GM23338 (cell line): ENCODE measurements at regions not wholly inside any gene's neighbourhood (a gene's known extent, or its start where the extent isn't known, plus 50 kb on each side); places are given as distances from the start of the nearest gene placed in this dataset.

Experiments used
- ATAC-seq: fragments of 200-7000 bp; cut with Tn5 transposase; 3 replicates; pipeline ENCODE4 v1.9.1; 2020
- DNase-seq: peaks from one replicate; pipeline ENCODE4 v3.0.0-alpha.2; 2015; ENCODE audit warnings: low spot score
- H2AFZ ChIP-seq: fragments of 200-600 bp; sonication (generic); 2 replicates; pipeline ENCODE4 v1.8.0; 2016; ENCODE audit warnings: antibody characterized with exemption, mild to moderate bottlenecking, moderate library complexity
- H3F3A ChIP-seq: fragments of 200-600 bp; sonication (generic); replicated peaks from 2 replicates; pipeline ENCODE4 v1.8.0; 2017; ENCODE audit warnings: antibody characterized with exemption, mixed run types, low read depth
- H3K27ac ChIP-seq: fragments of 200-600 bp; sonication (generic); 2 replicates; pipeline ENCODE4 v1.6.1; 2016; ENCODE audit warnings: low read depth
- H3K27me3 ChIP-seq: fragments of 200-600 bp; sonication (generic); 2 replicates; pipeline ENCODE4 v1.8.0; 2016; ENCODE audit warnings: mild to moderate bottlenecking, mixed run types, moderate library complexity; ENCODE audit not compliant: insufficient read depth
- H3K36me3 ChIP-seq: fragments of 200-600 bp; sonication (generic); 2 replicates; pipeline ENCODE4 v1.8.0; 2016; ENCODE audit warnings: mild to moderate bottlenecking; ENCODE audit not compliant: insufficient read depth
- H3K4me1 ChIP-seq: fragments of 200-600 bp; sonication (generic); 2 replicates; pipeline ENCODE4 v1.8.0; 2016; ENCODE audit warnings: mild to moderate bottlenecking, moderate library complexity; ENCODE audit not compliant: insufficient read depth
- H3K4me2 ChIP-seq: fragments of 200-600 bp; sonication (generic); 2 replicates; pipeline ENCODE4 v1.7.1; 2017; ENCODE audit warnings: mixed run types
- H3K4me3 ChIP-seq: fragments of 200-600 bp; sonication (generic); 2 replicates; pipeline ENCODE4 v1.6.1; 2016; ENCODE audit warnings: mixed run types
- H3K79me2 ChIP-seq: fragments of 200-600 bp; sonication (generic); replicated peaks from 2 replicates; pipeline ENCODE4 v1.8.0; 2017; ENCODE audit warnings: mild to moderate bottlenecking; ENCODE audit not compliant: insufficient read depth
- H3K9me2 ChIP-seq: fragments of 200-600 bp; sonication (generic); 2 replicates; pipeline ENCODE4 v1.8.0; 2017; ENCODE audit not compliant: insufficient read depth
- H4K20me1 ChIP-seq: fragments of 200-600 bp; sonication (generic); replicated peaks from 2 replicates; pipeline ENCODE4 v1.8.0; 2017; ENCODE audit warnings: mild to moderate bottlenecking; ENCODE audit not compliant: insufficient read depth
- H3K27ac Mint-ChIP-seq: 2 replicates; pipeline ENCODE4 v1.8.0; 2020; ENCODE audit warnings: inconsistent platforms, mild to moderate bottlenecking, moderate library complexity, mixed read lengths
- H3K27me3 Mint-ChIP-seq: 3 replicates; pipeline ENCODE4 v1.8.0; 2022; ENCODE audit warnings: low read depth, mild to moderate bottlenecking, moderate library complexity, mixed read lengths, inconsistent platforms; ENCODE audit not compliant: insufficient read depth, poor library complexity
- H3K36me3 Mint-ChIP-seq: 3 replicates; pipeline ENCODE4 v1.8.0; 2021; ENCODE audit warnings: low read depth, mild to moderate bottlenecking, inconsistent platforms, moderate library complexity, mixed read lengths
- H3K4me1 Mint-ChIP-seq: 3 replicates; pipeline ENCODE4 v1.8.0; 2020; ENCODE audit warnings: mild to moderate bottlenecking, inconsistent platforms, mixed read lengths
- H3K4me3 Mint-ChIP-seq: 3 replicates; pipeline ENCODE4 v1.8.0; 2021; ENCODE audit warnings: moderate library complexity, mild to moderate bottlenecking, inconsistent platforms, mixed read lengths
- H3K9me3 Mint-ChIP-seq: 3 replicates; pipeline ENCODE4 v1.8.0; 2020; ENCODE audit warnings: moderate library complexity, mild to moderate bottlenecking, inconsistent platforms, mixed read lengths
- CREB1 ChIP-seq: fragments of 250-450 bp; sonication (Bioruptor Pico); IDR thresholded peaks from 2 replicates; pipeline ENCODE4 v1.5.0; 2020; ENCODE audit warnings: low read depth, mild to moderate bottlenecking, moderate library complexity
- CTCF ChIP-seq, 2 experiments: fragments of 200-600 bp in 1 of 2; sonication (generic) in 1 of 2; conservative IDR thresholded peaks; 2 replicates each; pipeline versions ENCODE4 v1.5.1 to v1.6.1; 2016 to 2017; ENCODE audit warnings: antibody characterized with exemption in 2 of 2, low read depth in 2 of 2, mild to moderate bottlenecking in 2 of 2, moderate library complexity in 1 of 2
- ETS1 ChIP-seq: IDR thresholded peaks from 2 replicates; pipeline ENCODE4 v1.6.1; 2016; ENCODE audit warnings: antibody characterized with exemption
- EZH2 ChIP-seq: fragments of 200-600 bp; sonication (generic); IDR thresholded peaks from one replicate; pipeline ENCODE4 v1.8.0; 2017; ENCODE audit warnings: antibody characterized with exemption, mild to moderate bottlenecking, low read depth; ENCODE audit not compliant: unreplicated experiment
- EZH2phosphoT487 ChIP-seq: fragments of 200-600 bp; sonication (generic); IDR thresholded peaks from one replicate; pipeline ENCODE4 v1.8.1; 2018; ENCODE audit warnings: antibody characterized with exemption; ENCODE audit not compliant: unreplicated experiment
- JUNB ChIP-seq: IDR thresholded peaks from one replicate; pipeline ENCODE4 v1.6.1; 2016; ENCODE audit warnings: antibody characterized with exemption; ENCODE audit not compliant: unreplicated experiment
- NANOG ChIP-seq: IDR thresholded peaks from 2 replicates; pipeline ENCODE4 v1.6.1; 2016; ENCODE audit warnings: antibody characterized with exemption, borderline replicate concordance
- POLR2AphosphoS5 ChIP-seq: IDR thresholded peaks from 2 replicates; pipeline ENCODE4 v1.6.1; 2016; ENCODE audit warnings: antibody characterized with exemption, low read depth
- REST ChIP-seq: IDR thresholded peaks from one replicate; pipeline ENCODE4 v1.6.1; 2018; ENCODE audit warnings: antibody characterized with exemption; ENCODE audit not compliant: unreplicated experiment
- STAT1 ChIP-seq: IDR thresholded peaks from one replicate; pipeline ENCODE4 v1.6.1; 2016; ENCODE audit warnings: antibody characterized with exemption; ENCODE audit not compliant: unreplicated experiment
- ZNF114 ChIP-seq: fragments of 250-450 bp; sonication (Bioruptor Pico); IDR thresholded peaks from 2 replicates; pipeline ENCODE4 v1.5.0; 2020; ENCODE audit warnings: mild to moderate bottlenecking, moderate library complexity
- ZNF331 ChIP-seq: fragments of 250-450 bp; sonication (Bioruptor Pico); IDR thresholded peaks from 2 replicates; pipeline ENCODE4 v1.5.0; 2020; ENCODE audit warnings: low read depth, mild to moderate bottlenecking, moderate library complexity
- ZNF462 ChIP-seq: fragments of 250-450 bp; sonication (Bioruptor Pico); IDR thresholded peaks from 2 replicates; pipeline ENCODE4 v1.5.0; 2020; ENCODE audit warnings: mild to moderate bottlenecking, moderate library complexity

GRCh38 chr11:38759394-38759793, 2161.4 kb upstream of the RAG2 start:
- no peaks in the 10 kb centered on the region for H3K4me1 Mint-ChIP-seq
- no peak overlapping the region for H2AFZ ChIP-seq
- no peaks in the 10 kb centered on the region for H3K36me3 Mint-ChIP-seq
- TF ChIP-seq CREB1 (CRISPR knock-in tag) (no peak), ETS1 (no peak), NANOG (no peak), ZNF462 (CRISPR knock-in tag) (no peak), POLR2AphosphoS5 (no peak), ZNF114 (no peak), REST (no peak), STAT1 (no peak), ZNF331 (CRISPR knock-in tag) (no peak), EZH2 (no peak), JUNB (no peak), EZH2phosphoT487 (no peak), CTCF (conservative IDR thresholded peaks at IDR 0.05; ENCODE audit: low read depth in 2 of 2) (no peak)
- DNase-seq (no peak), ATAC-seq (no peak)
- no peak overlapping the region for H3K4me3 Mint-ChIP-seq
- H3K27ac ChIP-seq, result no peak overlapping the region
- no peaks in the 10 kb centered on the region for H3K27me3 ChIP-seq
- no peak overlapping the region for H3K27ac Mint-ChIP-seq
- H3K36me3 ChIP-seq, result no peaks in the 10 kb centered on the region
- H3K4me3 ChIP-seq, result no peak overlapping the region
- no peaks in the 10 kb centered on the region for H3K27me3 Mint-ChIP-seq
- no peaks in the 10 kb centered on the region for H3K9me3 Mint-ChIP-seq
- no peaks in the 10 kb centered on the region for H4K20me1 ChIP-seq
- no peaks in the 10 kb centered on the region for H3K79me2 ChIP-seq
- no peak overlapping the region for H3K4me2 ChIP-seq
- no peaks in the 10 kb centered on the region for H3K9me2 ChIP-seq
- H3F3A ChIP-seq, result no peaks in the 10 kb centered on the region
- no peaks in the 10 kb centered on the region for H3K4me1 ChIP-seq
